HG03457 (cell line): ENCODE measurements at regions not wholly inside any gene's neighbourhood (a gene's known extent, or its start where the extent isn't known, plus 50 kb on each side); places are given as distances from the start of the nearest gene placed in this dataset.

Experiments used
- ATAC-seq: cut with Tn5 transposase; IDR thresholded peaks from one replicate; pipeline ENCODE4 v1.9.1; 2021; ENCODE audit warnings: moderate number of reproducible peaks; ENCODE audit not compliant: unreplicated experiment

GRCh38 chr21:22536509-22536908, 1538.3 kb downstream of the NCAM2 start:
- ATAC-seq, result no peak

GRCh38 chr21:22544747-22545146, 1546.5 kb downstream of the NCAM2 start:
- ATAC-seq, result no peak

DNA sequence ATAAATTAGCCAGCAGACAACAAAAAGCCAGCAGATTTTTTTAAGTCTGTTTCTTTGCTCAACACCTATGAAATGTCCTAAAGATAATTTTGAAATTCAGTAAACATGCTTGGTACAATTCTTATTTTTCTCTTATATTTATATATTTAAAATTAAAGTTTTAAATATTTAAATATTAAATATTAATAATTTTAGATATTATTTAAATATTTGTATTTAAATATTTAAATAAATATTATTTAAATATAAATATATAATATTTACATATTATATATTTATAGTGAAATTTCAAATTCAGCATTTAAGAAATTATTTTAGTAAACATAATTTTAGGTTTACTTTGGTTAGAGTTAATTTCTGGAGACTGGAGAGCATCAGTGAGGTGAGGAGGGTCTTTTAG, 1554.2 kb downstream of the NCAM2 start:
- ATAC-seq, result no peak

DNA sequence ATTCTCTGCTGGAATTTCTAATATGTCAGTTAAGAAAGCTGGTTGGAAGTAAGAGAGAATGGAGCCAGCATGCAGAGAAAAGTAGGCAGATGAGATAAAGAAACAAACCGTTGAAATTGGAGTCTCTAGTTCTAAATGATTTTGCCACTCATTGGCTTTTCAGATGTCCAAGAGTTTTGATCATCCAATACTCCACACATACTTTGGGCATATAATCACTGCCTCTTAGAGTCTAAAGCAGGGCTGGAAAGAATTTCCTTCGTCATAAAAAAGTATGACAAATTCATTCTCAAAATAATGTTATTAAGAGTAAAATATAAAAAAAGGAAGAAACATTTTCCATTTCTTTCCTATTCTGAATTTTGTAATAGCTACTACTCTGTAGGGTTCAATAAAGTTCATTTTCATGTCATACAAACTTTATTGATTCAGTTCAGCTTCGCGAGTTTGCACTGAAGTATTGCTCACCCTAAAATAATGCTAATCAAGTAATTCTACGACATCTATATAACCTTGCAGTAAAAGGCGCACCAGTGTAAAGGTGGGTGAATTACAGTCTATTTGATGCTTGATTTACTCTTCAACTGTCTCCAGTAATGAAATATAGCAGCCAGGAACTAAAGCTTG, 1556.6 kb downstream of the NCAM2 start:
- ATAC-seq, result no peak

DNA sequence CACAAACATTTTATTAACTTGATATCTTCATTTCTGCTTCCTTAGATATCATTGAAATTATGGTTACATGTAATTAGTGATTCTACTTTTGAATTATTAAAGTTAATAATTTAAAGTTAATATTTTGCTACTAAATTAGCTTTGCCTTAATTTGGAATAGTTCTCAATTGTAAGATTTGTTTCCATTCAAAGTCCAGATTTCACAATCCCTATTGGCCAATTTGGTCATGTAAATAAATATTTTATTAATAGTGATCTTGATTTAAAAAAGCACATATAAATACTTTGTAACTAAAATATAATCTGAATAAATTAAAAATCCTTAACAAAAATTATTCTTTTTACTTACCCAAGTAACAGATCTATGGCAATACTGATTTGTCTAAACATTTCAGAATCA, 1558.6 kb downstream of the NCAM2 start:
- no peak for ATAC-seq

GRCh38 chr21:22561946-22562345, 1563.7 kb downstream of the NCAM2 start:
- no peak for ATAC-seq

- no peak for ATAC-seq
Observed at GRCh38 chr21:22573834-22574233, 1575.6 kb downstream of the NCAM2 start.

DNA sequence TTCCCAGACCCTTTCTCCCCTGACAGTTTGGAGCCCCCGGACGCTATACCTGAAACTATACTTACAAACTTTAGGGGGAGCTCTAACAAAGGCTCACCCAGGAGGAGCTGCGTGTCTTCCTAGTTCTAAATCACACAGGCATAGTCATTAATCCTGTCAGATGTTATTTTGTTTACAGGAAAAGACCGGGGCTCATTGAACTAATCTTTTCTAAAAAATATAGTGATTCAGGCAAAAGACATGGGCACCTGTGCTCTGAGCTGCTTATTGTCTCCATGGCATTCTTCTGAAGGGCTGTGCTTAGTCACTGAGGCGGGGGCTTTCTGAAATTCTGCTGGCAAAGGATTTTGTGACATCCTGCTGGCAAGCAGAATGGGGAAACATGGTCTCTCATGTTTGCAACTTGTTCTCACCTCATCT, 1577.0 kb downstream of the NCAM2 start:
- ATAC-seq, result no peak

GRCh38 chr21:22579741-22580140, 1581.5 kb downstream of the NCAM2 start:
- no peak for ATAC-seq

GRCh38 chr21:22582026-22582425, 1583.8 kb downstream of the NCAM2 start:
- no peak for ATAC-seq

DNA sequence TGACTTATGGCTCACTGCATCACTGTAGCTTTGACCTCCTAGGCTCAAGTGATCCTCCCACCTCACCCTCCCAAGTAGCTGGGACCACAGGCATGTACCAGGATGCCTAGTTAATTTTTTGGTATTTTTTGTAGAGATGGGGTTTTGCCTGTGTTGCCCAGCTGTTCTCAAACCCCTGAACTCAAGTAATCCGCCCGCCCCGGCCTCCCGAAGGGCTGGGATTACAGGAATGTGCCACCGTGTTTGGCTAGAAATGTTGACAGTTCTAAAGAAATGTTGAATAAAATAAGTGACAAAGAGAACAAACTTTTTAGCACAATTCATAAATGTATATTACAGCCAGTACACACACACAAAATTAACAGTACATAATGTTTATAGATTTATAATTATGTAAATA, 1586.1 kb downstream of the NCAM2 start:
- ATAC-seq, result no peak

DNA sequence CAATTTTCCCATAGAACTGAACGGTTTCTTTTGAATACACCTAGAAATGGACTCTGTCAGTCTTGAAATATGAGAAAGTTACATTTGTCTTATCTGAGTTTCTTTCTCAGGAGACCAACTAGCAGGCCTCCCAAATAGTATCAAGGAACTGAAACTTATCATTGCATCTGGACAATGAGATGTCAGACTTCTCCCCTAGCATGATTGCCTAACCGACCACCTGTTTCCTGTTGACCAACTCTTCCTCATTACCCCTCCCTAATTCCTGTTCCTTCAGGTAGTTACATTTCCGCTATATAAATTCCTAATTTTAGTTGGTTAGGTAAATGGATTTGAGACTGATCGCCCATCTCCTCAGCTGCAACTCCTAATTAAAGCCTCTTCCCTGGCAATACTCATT, 1587.3 kb downstream of the NCAM2 start:
- no peak for ATAC-seq

DNA sequence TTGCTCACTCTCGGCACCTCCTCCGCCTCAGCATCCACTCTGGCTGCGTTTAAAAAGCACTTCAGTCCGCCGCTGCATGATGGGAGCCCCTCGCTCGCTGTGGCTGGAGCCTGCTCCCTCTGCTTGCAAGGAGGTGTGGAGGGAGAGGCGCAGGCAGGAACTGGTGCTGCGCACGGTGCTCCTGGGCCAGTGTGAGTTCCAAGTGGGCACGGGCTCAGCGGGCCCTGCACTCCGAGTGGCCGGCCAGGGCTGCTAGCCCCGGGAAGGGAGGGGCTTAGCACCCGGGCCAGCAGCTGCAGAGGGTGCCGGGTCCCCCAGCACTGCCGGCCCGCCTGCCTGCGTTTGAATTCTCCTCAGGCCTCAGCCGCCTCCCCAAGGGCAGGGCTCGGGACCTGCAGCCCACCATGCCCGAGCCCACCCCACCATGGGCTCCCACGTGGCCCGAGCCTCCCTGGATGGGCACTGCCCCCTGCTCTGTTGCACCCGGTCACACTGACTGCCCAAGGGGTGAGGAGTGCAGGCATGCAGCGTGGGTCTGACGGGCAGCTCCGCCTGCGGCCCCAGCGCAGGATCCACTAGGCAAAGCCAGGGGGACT, 1599.5 kb downstream of the NCAM2 start:
- ATAC-seq, result no peak

GRCh38 chr21:22609802-22610201, 1611.6 kb downstream of the NCAM2 start:
- ATAC-seq, result no peak

GRCh38 chr21:22627911-22628310, 1629.7 kb downstream of the NCAM2 start:
- no peak for ATAC-seq

DNA sequence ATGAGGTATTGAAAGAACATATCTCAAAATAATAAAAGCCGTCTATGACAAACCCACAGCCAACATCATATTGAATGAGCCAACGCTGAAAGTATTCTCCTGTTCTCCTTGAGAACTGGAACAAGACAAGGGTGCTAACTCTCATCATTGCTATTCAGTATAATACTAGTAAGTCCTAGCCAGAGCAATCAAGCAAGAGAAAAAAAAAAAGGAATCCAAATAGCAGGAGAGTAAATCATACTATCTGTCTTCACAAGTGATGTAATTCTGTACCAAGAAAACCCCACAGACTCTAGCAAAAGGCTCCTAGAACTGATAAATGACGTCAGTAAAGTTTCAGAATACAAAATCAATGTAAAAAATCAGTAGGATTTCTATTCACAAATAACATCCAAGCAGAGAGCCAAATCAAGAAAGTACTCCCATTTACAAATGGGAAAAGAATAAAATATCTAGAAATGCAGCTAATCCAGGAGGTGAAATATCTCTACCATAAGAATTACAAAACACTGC, 1632.8 kb downstream of the NCAM2 start:
- no peak for ATAC-seq

- ATAC-seq, result no peak
Observed at GRCh38 chr21:22632176-22632575, 1634.0 kb downstream of the NCAM2 start.

DNA sequence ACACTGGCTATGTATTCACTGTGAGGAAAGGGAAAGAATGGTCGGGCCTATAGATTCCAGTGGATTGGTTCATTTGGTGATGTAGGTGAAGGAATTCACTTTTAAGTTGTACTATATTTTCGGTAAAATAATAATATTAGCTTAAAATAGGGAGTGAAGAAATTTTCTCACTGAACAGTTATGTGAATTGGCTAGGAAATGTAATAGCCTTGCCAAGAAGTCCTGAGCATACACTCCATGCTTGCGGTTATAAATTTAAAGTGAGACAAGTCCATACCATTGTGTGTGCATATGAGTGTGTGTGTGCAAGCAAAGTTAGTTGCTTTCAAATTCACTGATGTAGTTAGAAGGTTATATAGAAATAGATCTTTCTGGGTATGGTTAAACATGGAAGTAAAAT, 1651.0 kb downstream of the NCAM2 start:
- ATAC-seq, result no peak

- no peak for ATAC-seq
Observed at GRCh38 chr21:22650226-22650625, 1652.0 kb downstream of the NCAM2 start.

DNA sequence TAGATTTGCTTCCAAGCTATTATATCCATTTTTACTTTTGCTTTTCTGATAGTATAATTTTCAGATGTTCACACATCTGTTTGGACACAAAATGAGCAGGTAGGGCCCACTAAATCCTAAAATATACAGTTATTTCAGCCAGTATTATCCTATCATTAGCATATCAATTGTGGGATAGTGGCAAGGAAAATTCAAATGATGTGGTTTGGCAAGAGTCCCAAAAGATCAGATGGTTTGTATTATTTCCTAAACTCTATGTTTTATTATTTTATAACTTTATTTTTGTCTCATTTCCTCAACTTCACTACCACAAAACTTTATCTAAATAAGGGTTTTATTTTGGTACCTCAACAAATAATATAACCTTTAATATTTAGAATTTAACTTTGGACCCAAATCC, 1659.6 kb downstream of the NCAM2 start:
- ATAC-seq, result no peak

DNA sequence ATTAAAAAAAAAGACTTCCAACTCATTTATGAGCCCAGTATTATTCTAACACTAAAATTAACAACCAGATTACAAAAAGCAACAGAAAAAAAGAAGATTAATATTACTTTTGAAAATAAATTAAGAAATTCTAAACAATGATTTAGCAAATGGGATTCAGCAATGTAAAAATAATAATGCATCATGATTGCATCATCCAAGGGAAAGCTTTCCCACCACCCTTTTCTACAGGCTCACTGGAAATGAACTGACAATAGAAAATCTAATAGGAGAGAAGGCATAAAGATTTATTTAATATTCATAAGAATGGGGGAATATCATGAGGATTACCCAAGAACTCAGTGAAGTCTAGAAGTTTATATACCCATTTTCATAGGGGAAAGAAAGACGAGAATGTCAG, 1671.9 kb downstream of the NCAM2 start:
- ATAC-seq, result no peak

- ATAC-seq, result no peak
Observed at GRCh38 chr21:22679207-22679606, 1681.0 kb downstream of the NCAM2 start.

DNA sequence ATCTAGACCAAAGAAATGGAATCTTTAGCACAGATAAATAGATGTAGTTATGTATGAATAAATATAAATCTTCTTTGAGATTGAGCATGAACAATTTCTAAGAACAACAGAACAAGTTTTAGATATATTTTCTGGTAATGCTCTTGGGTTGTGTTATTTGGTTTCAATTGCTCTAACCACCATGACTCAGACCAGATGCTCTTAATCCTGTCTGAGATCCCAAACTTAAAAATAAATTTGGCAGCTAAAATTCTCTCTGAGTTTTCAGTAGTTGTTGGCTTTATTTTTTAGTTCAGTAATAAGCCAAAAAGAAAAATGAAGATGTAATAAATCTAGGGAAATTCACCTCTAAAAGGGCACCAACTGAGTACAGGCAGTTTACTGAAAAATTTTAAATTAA, 1693.4 kb downstream of the NCAM2 start:
- no peak for ATAC-seq
